Calu3 (cell line): ENCODE measurements at regions not wholly inside any gene's neighbourhood (a gene's known extent, or its start where the extent isn't known, plus 50 kb on each side); places are given as distances from the start of the nearest gene placed in this dataset.

Experiments
- BruUV-seq: library from RNA; stranded (reverse); fragments of 400-500 nt; replicated peaks from 2 replicates; lab custom pipeline; 2021; lab: Mats Ljungman, UMichigan
- CTCF ChIA-PET: fragments of 300-600 bp; sonication (Branson Sonifier 250); formaldehyde crosslinking; loops from one replicate; lab custom pipeline; 2022; ENCODE audit warnings: antibody characterized with exemption; lab: Charles Lee
- DNase-seq: peaks from one replicate; pipeline ENCODE4 v3.0.0; 2022
- H3K27ac Mint-ChIP-seq: one replicate; pipeline ENCODE4 v1.8.0; 2022; ENCODE audit warnings: mixed read lengths; ENCODE audit not compliant: unreplicated experiment
- H3K27me3 Mint-ChIP-seq: one replicate; pipeline ENCODE4 v1.8.0; 2022; ENCODE audit warnings: mixed read lengths; ENCODE audit not compliant: unreplicated experiment
- H3K36me3 Mint-ChIP-seq: one replicate; pipeline ENCODE4 v1.8.0; 2022; ENCODE audit warnings: mild to moderate bottlenecking, moderate library complexity, mixed read lengths; ENCODE audit not compliant: insufficient read depth, unreplicated experiment
- H3K4me1 Mint-ChIP-seq: one replicate; pipeline ENCODE4 v1.8.0; 2022; ENCODE audit warnings: mild to moderate bottlenecking, low read depth, mixed read lengths; ENCODE audit not compliant: unreplicated experiment
- H3K4me3 Mint-ChIP-seq: one replicate; pipeline ENCODE4 v1.8.0; 2022; ENCODE audit warnings: mild to moderate bottlenecking, low read depth, moderate library complexity, mixed read lengths; ENCODE audit not compliant: unreplicated experiment
- H3K9me3 Mint-ChIP-seq: one replicate; pipeline ENCODE4 v1.8.0; 2022; ENCODE audit warnings: low read depth, mixed read lengths; ENCODE audit not compliant: unreplicated experiment
- intact Hi-C: fragments of 100-400 bp; cut with micrococcal nuclease; formaldehyde crosslinking; loops from one replicate; pipeline ENCODE4 v1.10.0; 2022; ENCODE audit not compliant: unreplicated experiment
- TF ChIP-seq, protein P1 (sequence below): fragments of 200-600 bp; IDR thresholded peaks from one replicate; pipeline ENCODE4 v1.8.0; 2022; ENCODE audit warnings: antibody characterized with exemption; ENCODE audit not compliant: unreplicated experiment

DNA sequence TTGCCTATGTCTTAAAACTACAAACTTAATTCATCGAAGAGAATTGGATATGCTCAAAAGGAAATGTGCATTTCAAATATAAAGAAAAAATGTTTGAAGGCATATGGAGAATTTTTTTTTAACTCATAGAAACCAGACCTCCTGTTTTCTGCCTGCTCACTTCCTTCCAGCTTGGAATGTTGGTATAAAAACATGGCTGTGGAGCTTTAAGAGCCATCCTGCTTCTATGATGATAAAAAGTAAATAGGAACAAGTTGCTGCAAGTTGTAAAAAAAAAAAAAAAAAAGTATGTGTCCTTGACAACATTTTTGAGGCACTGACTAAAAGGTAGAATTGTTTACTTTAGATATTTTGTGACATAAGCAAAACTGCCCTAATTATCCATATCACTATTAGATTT is 1230.7 kb downstream of the PCDH9 start:
- no peaks in the 10 kb centered on the region for H3K36me3 Mint-ChIP-seq
- no peak for DNase-seq
- intact Hi-C loops: no loop called here
- H3K27ac Mint-ChIP-seq: no peak overlapping the region
- H3K9me3 Mint-ChIP-seq: no peaks in the 10 kb centered on the region
- TF ChIP-seq, protein P1, sequence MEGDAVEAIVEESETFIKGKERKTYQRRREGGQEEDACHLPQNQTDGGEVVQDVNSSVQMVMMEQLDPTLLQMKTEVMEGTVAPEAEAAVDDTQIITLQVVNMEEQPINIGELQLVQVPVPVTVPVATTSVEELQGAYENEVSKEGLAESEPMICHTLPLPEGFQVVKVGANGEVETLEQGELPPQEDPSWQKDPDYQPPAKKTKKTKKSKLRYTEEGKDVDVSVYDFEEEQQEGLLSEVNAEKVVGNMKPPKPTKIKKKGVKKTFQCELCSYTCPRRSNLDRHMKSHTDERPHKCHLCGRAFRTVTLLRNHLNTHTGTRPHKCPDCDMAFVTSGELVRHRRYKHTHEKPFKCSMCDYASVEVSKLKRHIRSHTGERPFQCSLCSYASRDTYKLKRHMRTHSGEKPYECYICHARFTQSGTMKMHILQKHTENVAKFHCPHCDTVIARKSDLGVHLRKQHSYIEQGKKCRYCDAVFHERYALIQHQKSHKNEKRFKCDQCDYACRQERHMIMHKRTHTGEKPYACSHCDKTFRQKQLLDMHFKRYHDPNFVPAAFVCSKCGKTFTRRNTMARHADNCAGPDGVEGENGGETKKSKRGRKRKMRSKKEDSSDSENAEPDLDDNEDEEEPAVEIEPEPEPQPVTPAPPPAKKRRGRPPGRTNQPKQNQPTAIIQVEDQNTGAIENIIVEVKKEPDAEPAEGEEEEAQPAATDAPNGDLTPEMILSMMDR: no peak
- BruUV-seq: no TSS peak
- H3K4me1 Mint-ChIP-seq: no peaks in the 10 kb centered on the region
- H3K4me3 Mint-ChIP-seq: no peak overlapping the region
- CTCF ChIA-PET: no interaction called here
- no peaks in the 10 kb centered on the region for H3K27me3 Mint-ChIP-seq

DNA sequence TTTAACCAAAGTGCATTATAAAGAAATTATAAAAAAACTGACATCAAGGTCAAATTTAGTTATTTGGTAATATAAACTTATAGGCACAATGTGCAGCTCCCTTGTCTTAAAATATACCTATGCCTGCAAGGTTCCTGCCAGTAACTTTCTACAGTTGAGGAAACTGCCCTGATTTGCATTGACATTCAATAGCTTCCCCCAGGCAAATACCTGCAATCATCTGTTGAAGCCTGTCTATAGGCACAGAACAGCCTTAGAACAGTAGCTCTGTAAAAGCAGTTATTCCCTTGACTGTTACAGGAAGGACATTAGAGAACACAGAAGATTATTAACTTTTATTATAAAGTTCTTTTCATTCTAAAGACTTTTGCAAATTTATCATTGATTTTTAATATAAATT is 1239.5 kb downstream of the PCDH9 start:
- no TSS peak for BruUV-seq
- TF ChIP-seq, protein P1: no peak
- DNase-seq: no peak
- H3K9me3 Mint-ChIP-seq: no peaks in the 10 kb centered on the region
- no peak overlapping the region for H3K4me3 Mint-ChIP-seq
- no peaks in the 10 kb centered on the region for H3K4me1 Mint-ChIP-seq
- H3K27ac Mint-ChIP-seq: no peak overlapping the region
- CTCF ChIA-PET: no interaction called here
- H3K27me3 Mint-ChIP-seq: no peaks in the 10 kb centered on the region
- intact Hi-C loops: no loop called here
- H3K36me3 Mint-ChIP-seq: no peaks in the 10 kb centered on the region

DNA sequence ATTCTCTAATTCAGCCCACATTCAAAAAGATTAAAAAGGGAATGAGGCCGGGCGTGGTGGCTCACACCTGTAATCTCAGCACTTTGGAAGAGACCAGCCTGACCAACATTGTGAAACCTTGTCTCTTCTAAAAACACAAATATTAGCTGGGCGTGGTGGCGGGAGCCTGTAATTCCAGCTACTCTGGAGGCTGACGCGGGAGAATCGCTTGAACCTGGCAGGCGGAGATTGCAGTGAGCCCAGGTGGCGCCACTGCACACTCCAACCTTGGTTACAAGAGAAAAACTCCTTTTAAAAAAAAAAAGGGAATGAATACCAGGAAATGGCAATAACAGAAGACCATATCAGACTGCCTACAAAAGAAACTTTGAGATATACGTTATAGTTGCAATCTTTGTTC is 1244.5 kb downstream of the PCDH9 start:
- H3K36me3 Mint-ChIP-seq: no peaks in the 10 kb centered on the region
- no peak overlapping the region for H3K4me3 Mint-ChIP-seq
- TF ChIP-seq, protein P1: no peak
- H3K27me3 Mint-ChIP-seq: no peaks in the 10 kb centered on the region
- CTCF ChIA-PET: no interaction called here
- intact Hi-C loops: no loop called here
- H3K9me3 Mint-ChIP-seq: no peaks in the 10 kb centered on the region
- BruUV-seq: no TSS peak
- no peak overlapping the region for H3K27ac Mint-ChIP-seq
- H3K4me1 Mint-ChIP-seq: no peaks in the 10 kb centered on the region
- DNase-seq: no peak

DNA sequence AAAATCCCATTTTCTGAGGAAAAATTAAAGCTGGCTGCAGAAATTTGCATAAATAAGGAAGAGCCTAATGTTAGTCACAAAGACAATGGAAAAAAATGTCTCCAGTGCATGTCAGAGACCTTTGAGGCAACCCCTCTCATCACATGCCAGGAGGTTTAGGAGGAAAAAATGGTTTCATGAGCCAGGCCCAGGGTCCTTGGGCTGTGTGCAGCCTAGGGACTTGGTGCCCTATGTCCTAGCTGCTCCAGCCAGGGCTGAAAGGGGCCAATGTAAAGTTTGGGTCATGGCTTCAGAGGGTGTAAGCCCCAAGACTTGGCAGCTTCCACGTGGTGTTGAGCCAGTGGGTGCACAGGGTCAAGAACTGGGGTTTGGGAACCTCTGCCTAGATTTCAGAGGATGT is 1252.6 kb downstream of the PCDH9 start:
- Mint-ChIP-seq H3K36me3 (no peaks in the 10 kb centered on the region), H3K4me3 (no peak overlapping the region), H3K27me3 (no peaks in the 10 kb centered on the region), H3K4me1 (no peaks in the 10 kb centered on the region), H3K27ac (no peak overlapping the region), H3K9me3 (peaks cover 2% of the 10 kb centered on the region)
- CTCF ChIA-PET: no interaction called here
- no TSS peak for BruUV-seq
- TF ChIP-seq, protein P1: no peak
- DNase-seq: no peak
- intact Hi-C loops: no loop called here
